ENCODE measurements at regions not wholly inside any gene's neighbourhood (a gene's known extent, or its start where the extent isn't known, plus 50 kb on each side); places are given as distances from the start of the nearest gene placed in this dataset.

DNA sequence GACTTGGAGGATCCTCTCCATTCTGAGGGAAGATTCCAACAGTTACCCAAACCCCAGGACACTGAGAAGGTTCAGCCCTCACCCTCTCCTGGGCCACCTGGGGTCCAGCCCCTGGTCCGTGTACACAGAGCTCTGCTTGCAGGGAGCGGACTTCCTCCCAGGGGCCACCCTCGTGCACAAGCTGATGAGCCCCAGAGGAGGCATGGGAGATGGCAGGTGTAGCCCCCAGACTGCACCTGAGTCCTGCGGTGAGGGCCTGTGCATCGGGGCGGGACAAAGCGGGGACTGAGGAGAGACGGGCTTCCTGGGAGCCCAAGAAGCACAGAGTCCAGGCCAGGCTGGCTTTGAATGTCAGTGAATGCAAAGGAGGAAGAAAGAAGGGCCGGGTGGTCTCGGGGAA lies 1374.9 kb downstream of the BRD1 start:
- Mint-ChIP-seq H3K9me3 (no peaks in the 10 kb centered on the region), H3K4me1 (no peaks in the 10 kb centered on the region), H3K27ac (no peak overlapping the region), H3K36me3 (ENCODE audit: low read depth) (no peaks in the 10 kb centered on the region), H3K4me3 (no peak overlapping the region), H3K27me3 (ENCODE audit: low read depth) (peaks cover 10% of the 10 kb centered on the region)
- TF ChIP-seq, protein P1, sequence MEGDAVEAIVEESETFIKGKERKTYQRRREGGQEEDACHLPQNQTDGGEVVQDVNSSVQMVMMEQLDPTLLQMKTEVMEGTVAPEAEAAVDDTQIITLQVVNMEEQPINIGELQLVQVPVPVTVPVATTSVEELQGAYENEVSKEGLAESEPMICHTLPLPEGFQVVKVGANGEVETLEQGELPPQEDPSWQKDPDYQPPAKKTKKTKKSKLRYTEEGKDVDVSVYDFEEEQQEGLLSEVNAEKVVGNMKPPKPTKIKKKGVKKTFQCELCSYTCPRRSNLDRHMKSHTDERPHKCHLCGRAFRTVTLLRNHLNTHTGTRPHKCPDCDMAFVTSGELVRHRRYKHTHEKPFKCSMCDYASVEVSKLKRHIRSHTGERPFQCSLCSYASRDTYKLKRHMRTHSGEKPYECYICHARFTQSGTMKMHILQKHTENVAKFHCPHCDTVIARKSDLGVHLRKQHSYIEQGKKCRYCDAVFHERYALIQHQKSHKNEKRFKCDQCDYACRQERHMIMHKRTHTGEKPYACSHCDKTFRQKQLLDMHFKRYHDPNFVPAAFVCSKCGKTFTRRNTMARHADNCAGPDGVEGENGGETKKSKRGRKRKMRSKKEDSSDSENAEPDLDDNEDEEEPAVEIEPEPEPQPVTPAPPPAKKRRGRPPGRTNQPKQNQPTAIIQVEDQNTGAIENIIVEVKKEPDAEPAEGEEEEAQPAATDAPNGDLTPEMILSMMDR (IDR thresholded peaks at IDR 0.05; ENCODE audit: unreplicated experiment in 3 of 3) = no peak

DNA sequence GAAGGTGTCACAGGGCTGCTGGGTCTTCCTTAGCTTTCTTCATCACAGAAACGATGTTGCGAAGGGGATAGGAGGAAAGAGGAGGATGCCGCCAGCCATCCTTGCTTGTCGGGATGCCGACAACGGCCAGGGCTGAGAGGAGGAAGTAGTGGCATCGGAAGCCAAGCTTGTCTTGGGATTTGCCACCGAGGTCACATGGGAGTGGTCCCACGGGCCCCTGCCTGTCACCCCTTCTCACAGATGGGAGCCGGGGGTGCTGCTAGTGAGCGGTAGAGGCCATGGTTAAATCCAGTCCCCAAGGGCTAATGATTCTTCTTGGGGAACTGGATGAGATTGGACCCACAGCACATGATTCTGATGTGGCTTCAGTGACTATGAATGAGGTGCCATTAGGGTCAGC lies 1375.8 kb downstream of the BRD1 start:
- Mint-ChIP-seq H3K27me3 (ENCODE audit: low read depth) (peaks cover 10% of the 10 kb centered on the region), H3K27ac (no peak overlapping the region)

DNA sequence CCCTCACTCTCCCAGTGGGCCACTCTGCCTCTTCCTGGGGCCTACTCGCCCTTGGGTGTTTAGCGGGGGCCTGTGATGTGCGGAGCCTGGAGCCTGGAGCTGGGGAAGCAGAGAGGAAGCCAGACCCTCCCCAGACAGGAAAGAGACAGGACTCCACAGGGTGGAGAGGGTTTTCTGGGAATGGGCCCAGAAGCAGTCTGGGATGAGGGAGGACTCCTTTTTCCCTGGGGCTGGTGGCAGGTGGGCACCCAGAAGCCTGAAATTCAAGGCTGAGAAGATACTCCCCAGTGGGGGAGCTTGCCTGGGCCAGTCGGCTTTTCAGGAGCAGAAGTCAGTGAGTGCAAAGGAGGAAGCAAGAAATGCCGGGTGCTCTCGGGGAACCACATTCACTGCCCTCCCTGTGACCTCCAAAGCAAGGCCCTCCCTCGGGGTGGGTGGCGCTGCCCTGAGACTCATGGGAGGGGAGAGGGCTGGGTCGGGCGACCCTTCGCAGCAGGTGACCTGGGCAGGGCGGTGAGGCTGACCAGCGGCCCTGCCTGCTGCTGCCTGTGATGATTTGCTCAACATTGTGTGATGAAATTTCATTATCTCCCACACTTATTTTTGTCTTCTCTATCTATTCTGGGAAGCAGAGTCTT lies 1377.4 kb downstream of the BRD1 start:
- H3K36me3 Mint-ChIP-seq (ENCODE audit: low read depth) = no peaks in the 10 kb centered on the region
- peaks cover 6% of the 10 kb centered on the region for H3K27me3 Mint-ChIP-seq (ENCODE audit: low read depth)
- H3K4me1 Mint-ChIP-seq = no peaks in the 10 kb centered on the region
- TF ChIP-seq, protein P1 (IDR thresholded peaks at IDR 0.05; ENCODE audit: unreplicated experiment in 3 of 3) = no peak
- H3K9me3 Mint-ChIP-seq = no peaks in the 10 kb centered on the region
- no peak overlapping the region for H3K4me3 Mint-ChIP-seq
- no peak overlapping the region for H3K27ac Mint-ChIP-seq

More for the DNA sequence above, 1375.8 kb downstream of the BRD1 start:
- Mint-ChIP-seq H3K36me3 (ENCODE audit: low read depth) (no peaks in the 10 kb centered on the region), H3K4me1 (no peaks in the 10 kb centered on the region), H3K9me3 (no peaks in the 10 kb centered on the region), H3K4me3 (no peak overlapping the region)
- TF ChIP-seq, protein P1 (IDR thresholded peaks at IDR 0.05; ENCODE audit: unreplicated experiment in 3 of 3) = no peak

DNA sequence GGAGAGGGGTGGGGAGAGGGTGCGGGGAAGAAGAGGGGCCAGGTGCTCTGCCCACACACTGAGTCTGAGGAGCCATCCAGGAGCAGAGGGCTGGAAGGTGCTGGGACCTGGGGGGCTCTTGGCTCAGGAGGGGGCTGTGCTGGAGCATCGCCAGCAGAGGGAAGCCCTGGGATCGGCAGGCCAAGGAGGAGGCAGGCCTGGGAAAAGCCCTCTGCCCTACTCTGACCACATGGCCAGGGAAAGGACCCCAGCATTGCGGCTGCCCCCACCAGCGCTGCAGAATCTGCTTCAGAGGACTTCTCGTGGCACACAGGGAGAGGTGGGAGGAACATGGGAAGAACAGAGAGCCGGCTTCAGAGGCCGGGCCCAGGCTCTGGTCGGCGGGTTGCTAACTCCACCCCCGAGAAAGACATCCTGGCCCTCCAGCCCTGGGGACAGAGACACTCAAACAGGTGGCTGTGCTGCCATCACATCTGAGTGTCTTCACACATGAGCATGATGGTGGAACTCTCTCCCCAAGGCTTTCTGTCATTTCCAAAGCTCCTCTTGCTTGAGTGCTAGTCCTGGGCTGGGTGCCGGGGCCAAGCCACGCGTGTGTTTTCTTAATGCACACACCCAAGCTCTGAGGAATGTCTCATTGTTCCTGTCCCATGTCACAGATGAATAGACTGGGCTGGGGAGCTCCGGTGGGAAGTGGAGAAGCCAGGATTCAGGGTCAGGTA lies 1378.0 kb downstream of the BRD1 start:
- Mint-ChIP-seq H3K9me3 (no peaks in the 10 kb centered on the region), H3K27ac (no peak overlapping the region), H3K36me3 (ENCODE audit: low read depth) (no peaks in the 10 kb centered on the region), H3K4me1 (no peaks in the 10 kb centered on the region), H3K27me3 (ENCODE audit: low read depth) (peaks cover 6% of the 10 kb centered on the region), H3K4me3 (no peak overlapping the region)
- TF ChIP-seq, protein P1 (IDR thresholded peaks at IDR 0.05; ENCODE audit: unreplicated experiment in 3 of 3) = no peak

DNA sequence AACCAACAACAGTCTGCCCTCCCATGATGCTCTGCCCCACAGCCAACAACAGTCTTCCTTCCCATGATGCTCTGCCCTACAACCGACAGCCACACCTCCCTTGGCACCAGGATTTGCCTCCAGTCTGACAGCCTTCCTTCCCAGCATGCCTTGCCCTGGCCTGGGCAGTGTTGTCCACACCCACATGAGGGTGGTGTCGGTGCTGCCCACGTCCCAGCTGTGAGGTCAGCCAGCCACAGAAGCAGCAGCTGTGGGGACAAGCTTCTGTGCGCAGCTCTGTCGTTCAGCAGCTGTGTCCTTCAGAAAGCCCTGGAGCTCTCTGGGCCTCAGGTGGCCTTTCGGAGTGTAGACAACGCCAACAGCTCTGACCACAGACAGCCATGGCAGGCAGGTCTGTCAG lies 1378.9 kb downstream of the BRD1 start:
- H3K27ac Mint-ChIP-seq = no peak overlapping the region
- H3K36me3 Mint-ChIP-seq (ENCODE audit: low read depth) = no peaks in the 10 kb centered on the region
- peaks cover 6% of the 10 kb centered on the region for H3K27me3 Mint-ChIP-seq (ENCODE audit: low read depth)

More for the DNA sequence above, 1378.9 kb downstream of the BRD1 start:
- Mint-ChIP-seq H3K9me3 (no peaks in the 10 kb centered on the region), H3K4me3 (no peak overlapping the region), H3K4me1 (no peaks in the 10 kb centered on the region)
- TF ChIP-seq, protein P1 (IDR thresholded peaks at IDR 0.05; ENCODE audit: unreplicated experiment in 3 of 3) = no peak

All from nephron (organoid).